HepG2 (cell line): ENCODE measurements at regions not wholly inside any gene's neighbourhood (a gene's known extent, or its start where the extent isn't known, plus 50 kb on each side); places are given as distances from the start of the nearest gene placed in this dataset.

Experiments
- ATAC-seq: fragments of 200-7000 bp; cut with Tn5 transposase; 3 replicates; pipeline ENCODE4 v1.9.1; 2020; ENCODE audit warnings: mild to moderate bottlenecking, moderate library complexity
- BruUV-seq: library from RNA; stranded (reverse); fragments of 400-500 nt; replicated peaks from 2 replicates; lab custom pipeline; 2021; lab: Mats Ljungman, UMichigan
- CTCF ChIA-PET: fragments of 300-600 bp; formaldehyde crosslinking; extraction: SDS; loops from one replicate; lab custom pipeline; 2021; ENCODE audit warnings: low total read pairs, inconsistent platforms, low intra/inter-chr PET ratio; lab: Yijun Ruan, JAX
- POLR2A ChIA-PET: fragments of 350-600 bp; sonication (Branson Sonifier 250); formaldehyde crosslinking; loops from one replicate; lab custom pipeline; 2020; ENCODE audit warnings: antibody characterized with exemption, inconsistent platforms; lab: Yijun Ruan, JAX
- DNase-seq: peaks from one replicate; pipeline ENCODE4 v3.0.0-alpha.2; 2015; ENCODE audit warnings: low spot score
- FAIRE-seq: peaks from 3 replicates; lab custom pipeline; 2011; peaks lifted over from hg19 to GRCh38; lab: Jason Lieb, UNC
- H2AFZ ChIP-seq: one replicate; pipeline ENCODE4 v1.6.1; 2011; ENCODE audit warnings: low read length, inconsistent platforms
- H3K27ac ChIP-seq: fragments of 300-600 bp; 3 replicates; pipeline ENCODE4 v1.8.0; 2011; ENCODE audit warnings: mixed run types, mild to moderate bottlenecking, mixed read lengths, low read length, inconsistent platforms; ENCODE audit not compliant: insufficient read depth; ENCODE audit errors: extremely low read length
- H3K27me3 ChIP-seq, 2 experiments: fragments of 200-600 bp in 1 of 2; 2 replicates in 1 of 2; 3 replicates in 1 of 2; pipeline versions ENCODE4 v1.6.0 to v1.8.0; 2011; ENCODE audit warnings: low read length in 2 of 2, mild to moderate bottlenecking in 2 of 2, moderate library complexity in 2 of 2, inconsistent platforms in 1 of 2; ENCODE audit not compliant: insufficient read depth in 2 of 2, control insufficient read depth in 1 of 2
- H3K36me3 ChIP-seq, 2 experiments: fragments of 200-600 bp in 1 of 2; replicated peaks in 1 of 2; 2 replicates in 1 of 2; 3 replicates in 1 of 2; pipeline versions ENCODE4 v1.5.1 to v1.8.0; 2011; ENCODE audit warnings: low read length in 2 of 2, inconsistent platforms in 1 of 2; ENCODE audit not compliant: insufficient read depth in 2 of 2, control insufficient read depth in 1 of 2
- H3K4me1 ChIP-seq: 2 replicates; pipeline ENCODE4 v1.5.1; 2012; ENCODE audit warnings: low read length, inconsistent platforms; ENCODE audit not compliant: insufficient read depth
- H3K4me2 ChIP-seq: 2 replicates; pipeline ENCODE4 v1.6.0; 2011; ENCODE audit warnings: low read depth, low read length, inconsistent platforms
- H3K4me3 ChIP-seq, 3 experiments: fragments of 200-600 bp in 1 of 3; sonication (generic), shearing (Covaris generic) in 1 of 3; replicated peaks in 1 of 3; 2 replicates each; pipeline ENCODE4 v1.5.1; 2011 to 2016; ENCODE audit warnings: low read length in 3 of 3, inconsistent platforms in 2 of 3, low read depth in 2 of 3, mild to moderate bottlenecking in 2 of 3, control low read depth in 1 of 3, mixed read lengths in 1 of 3; ENCODE audit not compliant: insufficient read depth in 1 of 3
- H3K79me2 ChIP-seq: one replicate; pipeline ENCODE4 v1.6.1; 2011; ENCODE audit warnings: low read length, inconsistent platforms; ENCODE audit not compliant: insufficient read depth
- H3K9ac ChIP-seq: 2 replicates; pipeline ENCODE4 v1.6.0; 2011; ENCODE audit warnings: mild to moderate bottlenecking, low read depth, low read length, inconsistent platforms; ENCODE audit not compliant: insufficient read depth
- H3K9me3 ChIP-seq: 2 replicates; pipeline ENCODE4 v1.5.1; 2012; ENCODE audit warnings: mild to moderate bottlenecking, low read length
- H4K20me1 ChIP-seq: 2 replicates; pipeline ENCODE4 v1.6.0; 2011; ENCODE audit warnings: inconsistent platforms, mild to moderate bottlenecking, low read length, moderate library complexity; ENCODE audit not compliant: insufficient read depth
- FOXK2 ChIP-seq: fragments of 450-650 bp; IDR thresholded peaks from 2 replicates; pipeline ENCODE4 v1.6.1; 2016
- HMGXB3 ChIP-seq: sonication (generic); formaldehyde crosslinking; IDR thresholded peaks from 2 replicates; pipeline ENCODE4 v1.4.0; 2020; ENCODE audit warnings: missing genetic modification reagents, borderline replicate concordance
- SAFB2 ChIP-seq: sonication (generic); formaldehyde crosslinking; IDR thresholded peaks from 2 replicates; pipeline ENCODE4 v1.5.1; 2020; ENCODE audit warnings: missing genetic modification reagents, low read depth, mild to moderate bottlenecking, borderline replicate concordance
- SYNCRIP ChIP-seq: fragments of 200-400 bp; formaldehyde crosslinking; IDR thresholded peaks from 2 replicates; pipeline ENCODE4 v1.6.1; 2018; ENCODE audit warnings: mild to moderate bottlenecking, low read depth, low read length; ENCODE audit not compliant: insufficient read depth
- THAP8 ChIP-seq: sonication (generic); formaldehyde crosslinking; IDR thresholded peaks from 2 replicates; pipeline ENCODE4 v1.5.1; 2020; ENCODE audit warnings: missing genetic modification reagents, mild to moderate bottlenecking, borderline replicate concordance
- ZNF225 ChIP-seq: sonication (generic); formaldehyde crosslinking; IDR thresholded peaks from 2 replicates; pipeline ENCODE4 v1.4.0; 2020; ENCODE audit warnings: mild to moderate bottlenecking, missing genetic modification reagents
- ZNF501 ChIP-seq: sonication (generic); formaldehyde crosslinking; IDR thresholded peaks from 2 replicates; pipeline ENCODE4 v1.5.1; 2020; ENCODE audit warnings: mild to moderate bottlenecking, moderate library complexity, missing genetic modification reagents
- ZNF660 ChIP-seq: sonication (generic); formaldehyde crosslinking; IDR thresholded peaks from 2 replicates; pipeline ENCODE4 v1.5.1; 2020; ENCODE audit warnings: mild to moderate bottlenecking, low read depth, missing genetic modification reagents, borderline replicate concordance
- ZNF710 ChIP-seq: sonication (generic); formaldehyde crosslinking; IDR thresholded peaks from 2 replicates; pipeline ENCODE4 v1.5.0; 2020; ENCODE audit warnings: mild to moderate bottlenecking, missing genetic modification reagents, borderline replicate concordance
- ZNF724P ChIP-seq: sonication (generic); formaldehyde crosslinking; IDR thresholded peaks from 2 replicates; pipeline ENCODE4 v1.8.0; 2022; ENCODE audit warnings: missing genetic modification reagents, borderline replicate concordance
- ZNF740 ChIP-seq: sonication (generic); formaldehyde crosslinking; IDR thresholded peaks from 2 replicates; pipeline ENCODE4 v1.4.0; 2020; ENCODE audit warnings: missing genetic modification reagents
- WGBS: methylation state at CpG from one replicate; pipeline ENCODE4 v1.1.6; 2017; ENCODE audit warnings: low lambda C conversion rate; 5-methylcytosine and 5-hydroxymethylcytosine counted together
- in situ Hi-C: cut with HindIII; loops from 2 replicates; pipeline ENCODE4 v1.10.0; 2017; ENCODE audit warnings: low pct_unique_long_range_greater_than_20kb; ENCODE audit not compliant: extremely low pct_ligation_motif_present
- intact Hi-C: fragments of 100-400 bp; cut with micrococcal nuclease; formaldehyde crosslinking; loops from one replicate; pipeline ENCODE4 v1.10.0; 2022; ENCODE audit not compliant: unreplicated experiment

GRCh38 chr12:115450710-115451109, 766.7 kb upstream of the TBX3 start:
- H3K9me3 ChIP-seq: no peaks in the 10 kb centered on the region
- CTCF ChIA-PET: no interaction called here
- H3K4me1 ChIP-seq: peaks cover 77% of the 10 kb centered on the region
- BruUV-seq: no TSS peak
- POLR2A ChIA-PET: interaction anchor here (0.7 to 1.6 kb wide), 4 partner anchors 14 to 29 kb away, joined by 4 to 6 read pairs (median 4); no protein-coding TSS in a partner anchor
- no peak overlapping the region for H3K4me3 ChIP-seq
- no peak for ATAC-seq
- no peak for FAIRE-seq
- no peak for DNase-seq
- H3K9ac ChIP-seq: no peak overlapping the region
- intact Hi-C loops (no loop called here), in situ Hi-C loops (loop anchor here (25.0 kb wide), 1 partner anchor 788 kb away; no protein-coding TSS in a partner anchor)
- H3K79me2 ChIP-seq: no peaks in the 10 kb centered on the region
- H3K4me2 ChIP-seq: no peak overlapping the region
- peak overlapping the region; percentile 73 for H3K27ac ChIP-seq
- H3K36me3 ChIP-seq: no peaks in the 10 kb centered on the region
- 100% methylated on average over 1 of the region's 8 CpGs for WGBS
- H3K27me3 ChIP-seq: no peaks in the 10 kb centered on the region
- TF ChIP-seq THAP8 (CRISPR knock-in tag) (no peak), FOXK2 (no peak), ZNF225 (CRISPR knock-in tag) (0 out of 2 replicates have a peak, but pooled peaks have one; percentile 18), ZNF724P (CRISPR knock-in tag) (no peak), SAFB2 (CRISPR knock-in tag) (no peak), ZNF501 (no peak), HMGXB3 (CRISPR knock-in tag) (no peak), ZNF660 (CRISPR knock-in tag) (no peak), ZNF740 (CRISPR knock-in tag) (no peak), SYNCRIP (no peak), ZNF710 (CRISPR knock-in tag) (peak; percentile 45; the same call in 1 of the 2 replicates)
- no peaks in the 10 kb centered on the region for H4K20me1 ChIP-seq
- no peak overlapping the region for H2AFZ ChIP-seq
